LHCN-M2 (cell line): ENCODE measurements at regions not wholly inside any gene's neighbourhood (a gene's known extent, or its start where the extent isn't known, plus 50 kb on each side); places are given as distances from the start of the nearest gene placed in this dataset.

Experiments
- DNase-seq: peaks from one replicate; pipeline ENCODE4 v3.0.0-alpha.2; 2012; ENCODE audit warnings: low read depth

GRCh38 chr18:47547539-47548202 lies 296.2 kb upstream of the SKOR2 start:
- no peak for DNase-seq

DNA sequence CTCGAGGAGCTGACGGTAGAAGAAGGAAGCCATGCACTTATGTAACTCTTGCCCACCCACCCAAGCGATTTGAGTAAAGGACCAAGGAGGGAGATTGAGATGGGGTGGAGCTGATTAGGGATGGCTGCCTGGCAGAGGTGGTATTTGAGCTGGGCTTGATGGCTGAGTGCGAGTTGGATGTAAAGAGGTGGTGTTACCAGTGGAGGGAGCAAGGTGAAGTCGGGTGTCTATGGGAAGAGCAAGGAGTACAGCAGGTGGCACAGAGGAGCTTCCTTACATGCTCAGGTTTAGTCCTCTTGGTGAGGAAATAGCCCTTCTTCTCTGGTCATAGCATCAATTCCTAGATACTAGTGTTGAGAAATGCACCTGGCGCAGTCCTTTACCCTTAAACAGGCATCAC lies 294.2 kb upstream of the SKOR2 start:
- DNase-seq, result no peak

DNA sequence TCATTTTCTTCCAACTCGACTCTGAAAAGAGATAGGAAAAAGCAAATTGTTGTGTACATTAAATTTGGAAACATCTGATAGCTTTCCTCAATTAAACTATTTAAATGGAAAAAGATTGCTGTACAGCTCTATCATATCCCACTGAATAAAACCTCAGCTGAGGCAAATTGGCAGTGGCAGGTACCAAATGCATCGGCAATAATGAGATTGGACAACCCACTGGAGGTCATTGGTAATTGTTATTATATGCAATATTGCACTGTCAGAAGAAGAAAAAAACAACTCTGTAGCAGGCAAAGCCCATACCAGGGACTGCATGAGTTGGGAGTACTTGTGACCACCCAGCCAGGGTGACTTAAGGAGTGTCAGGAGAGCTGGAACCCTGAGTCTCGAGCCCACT lies 291.6 kb upstream of the SKOR2 start:
- no peak for DNase-seq

- DNase-seq, result no peak
Observed at GRCh38 chr18:47542551-47542950, 291.1 kb upstream of the SKOR2 start.

- no peak for DNase-seq
Observed at GRCh38 chr18:47531717-47532116, 280.3 kb upstream of the SKOR2 start.

GRCh38 chr18:47530695-47531094 lies 279.2 kb upstream of the SKOR2 start:
- DNase-seq, result no peak

- no peak for DNase-seq
Observed at GRCh38 chr18:47528343-47528742, 276.9 kb upstream of the SKOR2 start.

- no peak for DNase-seq
Observed at GRCh38 chr18:47526147-47526546, 274.7 kb upstream of the SKOR2 start.

GRCh38 chr18:47522359-47522758 lies 270.9 kb upstream of the SKOR2 start:
- no peak for DNase-seq

DNA sequence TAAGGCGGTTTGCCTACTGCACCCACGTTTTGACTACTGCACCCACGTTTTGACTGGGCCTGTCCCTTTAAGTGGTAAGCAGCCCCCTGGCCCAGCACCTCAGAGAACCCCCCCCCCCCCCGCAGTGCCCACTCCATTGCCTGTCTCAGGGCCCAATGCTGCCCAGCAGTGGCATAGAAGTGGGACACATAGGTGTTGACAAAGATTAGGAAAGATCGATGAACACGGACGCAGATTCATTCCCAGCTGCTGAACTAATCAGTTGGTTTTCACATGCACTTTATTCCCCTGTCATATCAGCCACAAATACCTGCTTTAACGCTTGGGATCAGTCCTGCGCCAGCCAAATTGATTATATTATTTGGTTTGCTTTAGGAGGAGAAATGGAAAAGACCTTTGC lies 268.8 kb upstream of the SKOR2 start:
- no peak for DNase-seq

- DNase-seq, result no peak
Observed at GRCh38 chr18:47519706-47520105, 268.2 kb upstream of the SKOR2 start.

DNA sequence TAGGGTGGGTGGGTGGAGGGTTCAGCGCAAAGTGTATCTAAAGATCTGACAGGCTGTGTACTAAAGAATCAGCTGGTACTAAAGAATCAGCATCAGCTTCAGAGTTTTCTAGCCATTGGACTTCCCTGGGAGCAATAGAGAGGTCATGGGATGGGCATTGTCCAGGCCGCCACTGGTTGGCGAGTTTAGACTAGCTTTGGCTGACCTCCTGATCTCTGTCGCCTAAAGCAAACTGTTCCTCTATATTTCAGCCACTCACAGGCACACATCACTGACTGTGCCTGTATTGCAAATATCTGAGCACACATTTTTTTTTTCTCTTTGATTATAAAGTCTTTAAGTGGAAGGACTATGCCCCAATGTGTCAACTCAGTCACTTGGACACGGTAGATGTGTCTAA lies 267.8 kb upstream of the SKOR2 start:
- DNase-seq, result no peak

GRCh38 chr18:47513614-47514013 lies 262.2 kb upstream of the SKOR2 start:
- no peak for DNase-seq

DNA sequence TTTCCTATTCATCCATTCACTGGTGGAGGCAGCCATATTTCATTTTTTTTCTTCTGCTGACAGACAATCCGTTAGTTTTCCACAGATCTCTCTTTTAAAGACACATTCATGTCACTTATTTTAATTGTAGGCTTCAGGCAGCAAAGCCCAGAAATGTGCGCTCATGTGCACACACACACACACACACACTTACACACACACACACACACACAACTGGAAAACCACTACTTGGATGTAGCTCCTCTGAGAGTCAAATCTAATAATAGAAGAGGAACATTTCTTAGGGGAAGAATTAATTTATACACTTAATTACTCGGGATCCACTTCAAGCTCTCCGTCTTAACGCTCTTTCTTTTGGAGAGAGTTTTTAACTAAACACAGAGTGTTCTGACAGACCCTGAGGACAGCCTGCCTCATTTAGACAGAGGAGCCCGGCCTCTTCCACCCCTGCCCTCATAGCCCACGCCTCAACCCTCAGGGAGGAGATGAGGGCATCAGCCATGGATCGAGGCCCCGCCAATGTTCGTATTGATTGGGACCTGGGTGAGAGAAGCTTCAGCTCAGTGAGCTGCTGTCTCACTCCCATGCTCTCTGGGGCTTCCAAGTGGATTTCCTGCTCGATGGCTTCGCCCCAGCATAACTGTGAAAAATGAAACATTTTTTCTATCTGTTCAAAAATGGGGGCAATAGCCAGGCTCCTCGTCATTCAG lies 261.4 kb upstream of the SKOR2 start:
- no peak for DNase-seq

- DNase-seq, result no peak
Observed at GRCh38 chr18:47512056-47512455, 260.6 kb upstream of the SKOR2 start.

DNA sequence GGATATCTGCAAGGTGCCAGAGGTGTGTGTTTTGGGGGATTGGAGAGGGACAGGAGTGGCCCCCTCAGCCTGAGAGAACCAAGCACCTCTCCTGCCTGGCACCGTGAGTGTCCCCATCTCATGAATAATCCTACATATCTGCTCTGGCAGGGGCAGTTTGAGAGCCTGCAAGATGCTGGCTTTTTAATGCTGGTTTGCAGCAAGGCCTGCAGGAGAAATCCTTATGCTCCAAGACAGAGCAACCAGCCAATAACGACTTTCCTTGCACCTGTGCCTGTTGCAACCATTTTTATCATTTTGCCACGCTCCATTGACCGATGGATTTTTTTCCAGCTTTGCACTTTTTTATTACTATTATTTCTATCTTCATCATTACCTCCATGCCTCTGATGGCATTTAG lies 259.4 kb upstream of the SKOR2 start:
- no peak for DNase-seq

DNA sequence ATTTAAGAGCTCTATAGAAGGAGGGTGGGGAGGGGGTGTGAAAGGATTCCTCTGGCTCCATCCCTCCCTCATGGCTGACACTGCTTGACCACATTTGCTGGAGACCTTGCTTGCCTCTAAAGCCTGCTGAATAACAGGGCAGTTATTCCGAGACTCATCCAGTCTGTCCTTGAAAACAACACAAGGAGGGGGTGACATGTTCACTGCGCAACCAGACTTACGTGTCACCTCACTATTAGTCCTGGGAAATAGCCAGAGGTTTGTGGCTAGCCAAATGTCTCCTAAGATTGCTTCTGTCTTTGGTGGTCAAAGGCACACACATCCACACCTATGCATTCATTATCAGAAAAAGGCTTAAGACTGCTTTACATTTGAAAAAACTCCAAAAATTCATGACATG lies 256.2 kb upstream of the SKOR2 start:
- no peak for DNase-seq

DNA sequence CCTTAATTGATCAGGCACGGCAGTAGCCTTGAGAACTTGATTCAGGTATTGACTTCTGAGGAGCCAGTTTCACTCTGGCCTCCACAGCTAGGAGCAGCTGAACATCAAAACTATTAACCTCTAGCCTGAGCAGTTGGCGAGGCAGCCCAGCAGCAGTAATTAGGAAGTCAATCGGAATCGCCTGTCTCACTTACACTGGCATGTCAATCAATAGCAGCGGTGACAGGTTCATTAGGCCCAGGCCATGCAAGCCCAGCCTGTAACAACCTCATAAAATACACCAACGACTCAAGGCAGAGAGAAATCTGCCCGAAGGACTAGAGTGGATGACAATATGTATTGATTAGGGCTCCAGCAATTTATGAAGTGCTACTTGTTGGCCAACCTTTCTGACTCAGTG lies 255.4 kb upstream of the SKOR2 start:
- DNase-seq, result no peak

- no peak for DNase-seq
Observed at GRCh38 chr18:47501946-47502345, 250.5 kb upstream of the SKOR2 start.

DNA sequence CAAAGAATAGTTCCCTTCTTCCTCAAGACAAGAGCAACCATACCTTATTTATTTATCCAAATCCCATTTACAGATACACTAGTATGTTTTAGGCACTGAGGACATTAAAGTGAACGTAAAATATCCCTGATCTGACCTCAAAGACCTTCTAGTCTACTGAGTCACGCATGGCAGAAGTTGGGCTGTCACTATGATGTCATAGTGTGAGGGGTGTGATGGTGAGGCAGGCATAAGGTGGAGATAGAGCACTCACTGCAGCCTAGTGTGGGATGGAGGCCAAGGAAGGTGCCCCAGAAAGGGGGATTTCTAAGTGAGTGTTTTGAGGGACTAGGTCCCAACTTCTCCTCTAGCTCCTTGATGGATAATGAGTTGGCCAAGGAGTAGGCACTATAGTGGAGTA lies 249.5 kb upstream of the SKOR2 start:
- DNase-seq, result no peak

GRCh38 chr18:47492691-47493090 lies 241.2 kb upstream of the SKOR2 start:
- no peak for DNase-seq

GRCh38 chr18:47490882-47491281 lies 239.4 kb upstream of the SKOR2 start:
- DNase-seq, result no peak

DNA sequence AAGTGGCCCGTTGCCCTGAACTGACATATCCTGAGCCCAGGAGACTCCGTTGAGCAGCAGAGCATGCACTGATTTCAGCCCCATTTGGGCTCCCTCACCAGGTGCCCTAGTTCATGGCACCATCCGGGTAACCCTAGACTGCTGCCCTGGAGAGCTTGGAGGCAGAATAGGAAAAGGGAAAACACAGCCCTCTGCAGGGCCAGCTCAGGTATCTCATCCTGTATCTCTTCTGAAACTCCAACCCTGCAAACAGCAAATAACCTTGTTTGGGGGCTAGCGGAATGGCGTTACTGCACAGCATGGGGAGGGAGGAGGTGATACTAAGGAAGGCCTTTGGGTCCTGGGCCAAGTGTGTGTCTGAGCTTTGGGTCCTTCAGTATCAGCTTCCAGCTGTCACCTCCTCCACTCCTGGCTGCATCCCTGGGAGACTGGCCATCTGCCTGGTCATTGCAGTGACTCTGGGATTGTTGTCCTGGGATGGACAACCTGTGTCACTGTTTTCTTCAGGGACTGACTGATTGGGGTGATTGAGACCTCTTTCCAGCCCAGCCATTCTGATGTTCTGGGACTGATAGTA lies 233.8 kb upstream of the SKOR2 start:
- DNase-seq, result no peak
